ENCODE measurements at regions not wholly inside any gene's neighbourhood (a gene's known extent, or its start where the extent isn't known, plus 50 kb on each side); places are given as distances from the start of the nearest gene placed in this dataset.

GRCh38 chr2:31696068-31696467 is 115.3 kb upstream of the SRD5A2 start:
- TF ChIP-seq EP300 (IDR thresholded peaks at IDR 0.05; ENCODE audit: low read depth) (no peak), CTCF (IDR thresholded peaks at IDR 0.05) (no peak), POLR2A (IDR thresholded peaks at IDR 0.05) (no peak), POLR2AphosphoS5 (IDR thresholded peaks at IDR 0.05) (no peak)

Measured in transverse colon (tissue), 4 donors.